Peyer's patch (tissue), 4 donors: ENCODE measurements at regions not wholly inside any gene's neighbourhood (a gene's known extent, or its start where the extent isn't known, plus 50 kb on each side); places are given as distances from the start of the nearest gene placed in this dataset.

Experiments used
- DNase-seq, 3 donors: peaks; one replicate each; pipeline ENCODE4 v3.0.0-alpha.2; 2017 to 2019
- H3K27ac ChIP-seq, 4 donors: fragments of 200-600 bp; sonication (generic); one replicate each; pipeline ENCODE4 v1.5.1; 2016 to 2019
- H3K27me3 ChIP-seq, 2 donors: fragments of 200-600 bp; sonication (generic); one replicate each; pipeline ENCODE4 v1.5.1; 2019
- H3K36me3 ChIP-seq, 3 donors: fragments of 200-600 bp; sonication (generic); one replicate each; pipeline ENCODE4 v1.5.1; 2016 to 2019
- H3K4me1 ChIP-seq, 4 donors: fragments of 200-600 bp; sonication (generic); one replicate each; pipeline ENCODE4 v1.5.1; 2016 to 2019
- H3K4me3 ChIP-seq, 4 donors: fragments of 200-600 bp; sonication (generic); 1 replicate in 3 of 4; 2 replicates in 1 of 4; pipeline ENCODE4 v1.5.1; 2016 to 2019; ENCODE audit warnings: mild to moderate bottlenecking in 1 of 4
- H3K9me3 ChIP-seq, 4 donors: fragments of 200-600 bp; sonication (generic); one replicate each; pipeline ENCODE4 v1.5.1; 2016 to 2019; ENCODE audit warnings: mild to moderate bottlenecking in 1 of 4
- CTCF ChIP-seq, 6 experiments: fragments of 450-650 bp in 4 of 6; fragments of 200-600 bp in 2 of 6; sonication (generic) in 1 of 6; IDR thresholded peaks; one replicate each; pipeline ENCODE4 v1.5.1; 2017 to 2019; ENCODE audit warnings: antibody characterized with exemption in 6 of 6, mild to moderate bottlenecking in 3 of 6, moderate library complexity in 1 of 6
- POLR2A ChIP-seq, 2 donors: fragments of 450-650 bp; IDR thresholded peaks; one replicate each; pipeline ENCODE4 v1.5.1; 2017; ENCODE audit warnings: antibody characterized with exemption in 2 of 2, mild to moderate bottlenecking in 2 of 2, moderate library complexity in 2 of 2
- small RNA-seq, 2 donors: library from RNA; depleted of rRNA; stranded (forward); fragments of <200 nt; gene quantifications; one replicate each; pipeline ENCODE3, GENCODE V24; 2016

GRCh38 chr15:62989366-62990055 lies 53.0 kb upstream of the TPM1 start:
- Histone ChIP-seq H3K4me1 (no peaks in the 10 kb centered on the region), H3K27ac (no peak overlapping the region)
- no peak for DNase-seq

GRCh38 chr15:62991698-62992097 lies 50.8 kb upstream of the TPM1 start:
- TF ChIP-seq CTCF (IDR thresholded peaks at IDR 0.05) (no peak), POLR2A (IDR thresholded peaks at IDR 0.05) (no peak)
- no peaks in the 10 kb centered on the region for H3K4me1 ChIP-seq
- H3K36me3 ChIP-seq, result no peaks in the 10 kb centered on the region
- H3K27ac ChIP-seq, result no peak overlapping the region
- DNase-seq, result no peak
- no peaks in the 10 kb centered on the region for H3K27me3 ChIP-seq
- no peak overlapping the region for H3K4me3 ChIP-seq
- H3K9me3 ChIP-seq, result no peaks in the 10 kb centered on the region

More at GRCh38 chr15:62989366-62990055, 53.0 kb upstream of the TPM1 start:
- H3K9me3 ChIP-seq, result no peaks in the 10 kb centered on the region
- no peaks in the 10 kb centered on the region for H3K36me3 ChIP-seq
- no peak for TF ChIP-seq POLR2A (IDR thresholded peaks at IDR 0.05)
- TF ChIP-seq CTCF (IDR thresholded peaks at IDR 0.05), result no peak
- no peaks in the 10 kb centered on the region for H3K27me3 ChIP-seq
- H3K4me3 ChIP-seq, result no peak overlapping the region

- no peak overlapping the region for H3K27ac ChIP-seq
- no peak for DNase-seq
- TF ChIP-seq CTCF (IDR thresholded peaks at IDR 0.05) (no peak), POLR2A (IDR thresholded peaks at IDR 0.05) (no peak)
- H3K36me3 ChIP-seq, result no peaks in the 10 kb centered on the region
- H3K4me1 ChIP-seq, result no peaks in the 10 kb centered on the region
- H3K27me3 ChIP-seq, result no peaks in the 10 kb centered on the region
- H3K4me3 ChIP-seq, result no peak overlapping the region
- H3K9me3 ChIP-seq, result no peaks in the 10 kb centered on the region
Observed at GRCh38 chr15:62992302-62992701, 50.2 kb upstream of the TPM1 start.

Small RNA genes in the stretch of these regions (small RNA-seq; reads per million reads assigned to genes)
- gene MIR190A (0.82 to 4.3 reads per million in 2 donors), gene MIR6085 (0 reads per million in 2 donors), gene MIR8067 (0 reads per million in 2 donors), gene RF00017 (0 reads per million in 2 donors)
